Activated CD4-positive, alpha-beta T cell treated with anti-CD3 and anti-CD28 coated beads, Interleukin-2, amount 10 ng/mL, durations not matched to agents 7 days and 5 days (primary cell): ENCODE measurements at regions not wholly inside any gene's neighbourhood (a gene's known extent, or its start where the extent isn't known, plus 50 kb on each side); places are given as distances from the start of the nearest gene placed in this dataset.

Experiments
- CTCF ChIA-PET: fragments of 350-600 bp; sonication (Branson Sonifier 250); formaldehyde crosslinking; loops from one replicate; lab custom pipeline; 2021; ENCODE audit warnings: antibody characterized with exemption; lab: Charles Lee
- POLR2A ChIA-PET: fragments of 350-600 bp; sonication (Branson Sonifier 250); formaldehyde crosslinking; loops from one replicate; lab custom pipeline; 2021; ENCODE audit warnings: antibody characterized with exemption; lab: Charles Lee
- DNase-seq: peaks from one replicate; pipeline ENCODE4 v3.0.0-alpha.2; 2020
- H3K27ac Mint-ChIP-seq: one replicate; pipeline ENCODE4 v1.8.0; 2021; ENCODE audit warnings: mild to moderate bottlenecking, moderate library complexity, mixed read lengths
- H3K27me3 Mint-ChIP-seq: one replicate; pipeline ENCODE4 v1.8.0; 2021; ENCODE audit warnings: mixed read lengths
- H3K36me3 Mint-ChIP-seq: one replicate; pipeline ENCODE4 v1.8.0; 2021; ENCODE audit warnings: low read depth, mixed read lengths
- H3K4me1 Mint-ChIP-seq: one replicate; pipeline ENCODE4 v1.8.0; 2021; ENCODE audit warnings: mixed read lengths
- H3K4me3 Mint-ChIP-seq: one replicate; pipeline ENCODE4 v1.8.0; 2021; ENCODE audit warnings: mild to moderate bottlenecking, moderate library complexity, mixed read lengths
- H3K9me3 Mint-ChIP-seq: one replicate; pipeline ENCODE4 v1.8.0; 2021; ENCODE audit warnings: mixed read lengths

- DNase-seq, result no peak
- CTCF ChIA-PET, result interaction anchor here (1.2 kb wide), 1 partner anchor 56 kb away, joined by 3 read pairs; no protein-coding TSS in a partner anchor
- H3K4me3 Mint-ChIP-seq, result no peak overlapping the region
- no peaks in the 10 kb centered on the region for H3K9me3 Mint-ChIP-seq
- H3K27ac Mint-ChIP-seq, result no peak overlapping the region
- no peaks in the 10 kb centered on the region for H3K36me3 Mint-ChIP-seq
- no peaks in the 10 kb centered on the region for H3K4me1 Mint-ChIP-seq
- no peaks in the 10 kb centered on the region for H3K27me3 Mint-ChIP-seq
- POLR2A ChIA-PET, result no interaction called here
Measured at GRCh38 chr12:68102731-68103130, 56.8 kb downstream of the IFNG start.

GRCh38 chr12:68102163-68102562 is 57.4 kb downstream of the IFNG start:
- H3K9me3 Mint-ChIP-seq, result no peaks in the 10 kb centered on the region
- ChIA-PET POLR2A (no interaction called here), CTCF (interaction anchor here (1.2 to 1.4 kb wide), 2 partner anchors 12 to 56 kb away, joined by 3 to 5 read pairs; no protein-coding TSS in a partner anchor)
- no peaks in the 10 kb centered on the region for H3K27me3 Mint-ChIP-seq
- H3K36me3 Mint-ChIP-seq, result no peaks in the 10 kb centered on the region
- no peak overlapping the region for H3K4me3 Mint-ChIP-seq
- H3K4me1 Mint-ChIP-seq, result no peaks in the 10 kb centered on the region
- no peak overlapping the region for H3K27ac Mint-ChIP-seq
- no peak for DNase-seq

GRCh38 chr12:68100241-68100640 is 59.3 kb downstream of the IFNG start:
- ChIA-PET POLR2A (no interaction called here), CTCF (no interaction called here)
- Mint-ChIP-seq H3K36me3 (no peaks in the 10 kb centered on the region), H3K9me3 (no peaks in the 10 kb centered on the region), H3K4me1 (no peaks in the 10 kb centered on the region), H3K27me3 (no peaks in the 10 kb centered on the region), H3K27ac (no peak overlapping the region), H3K4me3 (no peak overlapping the region)
- no peak for DNase-seq

GRCh38 chr12:68098939-68099338 is 60.6 kb downstream of the IFNG start:
- no peak for DNase-seq
- H3K36me3 Mint-ChIP-seq, result no peaks in the 10 kb centered on the region
- H3K4me1 Mint-ChIP-seq, result no peaks in the 10 kb centered on the region
- H3K27me3 Mint-ChIP-seq, result no peaks in the 10 kb centered on the region
- H3K27ac Mint-ChIP-seq, result no peak overlapping the region
- no peak overlapping the region for H3K4me3 Mint-ChIP-seq
- no peaks in the 10 kb centered on the region for H3K9me3 Mint-ChIP-seq
- POLR2A ChIA-PET, result no interaction called here
- CTCF ChIA-PET, result no interaction called here

GRCh38 chr12:68097386-68097785 is 62.2 kb downstream of the IFNG start:
- no peak for DNase-seq
- ChIA-PET CTCF (interaction anchor here (1.4 kb wide), 1 partner anchor 9 kb away, joined by 3 read pairs; no protein-coding TSS in a partner anchor), POLR2A (no interaction called here)
- no peaks in the 10 kb centered on the region for H3K9me3 Mint-ChIP-seq
- no peak overlapping the region for H3K27ac Mint-ChIP-seq
- no peaks in the 10 kb centered on the region for H3K4me1 Mint-ChIP-seq
- no peaks in the 10 kb centered on the region for H3K27me3 Mint-ChIP-seq
- no peaks in the 10 kb centered on the region for H3K36me3 Mint-ChIP-seq
- H3K4me3 Mint-ChIP-seq, result no peak overlapping the region

- H3K4me1 Mint-ChIP-seq, result no peaks in the 10 kb centered on the region
- no peak for DNase-seq
- POLR2A ChIA-PET, result no interaction called here
- H3K27me3 Mint-ChIP-seq, result peaks cover 2% of the 10 kb centered on the region
- peaks cover 2% of the 10 kb centered on the region for H3K36me3 Mint-ChIP-seq
- peaks cover 6% of the 10 kb centered on the region for H3K9me3 Mint-ChIP-seq
- H3K4me3 Mint-ChIP-seq, result no peak overlapping the region
- H3K27ac Mint-ChIP-seq, result no peak overlapping the region
- CTCF ChIA-PET, result interaction anchor here (0.7 to 1.6 kb wide), 5 partner anchors 20 to 955 kb away, joined by 3 to 5 read pairs (median 4); no protein-coding TSS in a partner anchor
Measured at GRCh38 chr12:68094645-68095395, 64.7 kb downstream of the IFNG start.

GRCh38 chr12:68094195-68094594 is 65.3 kb downstream of the IFNG start:
- Mint-ChIP-seq H3K4me1 (no peaks in the 10 kb centered on the region), H3K36me3 (peaks cover 2% of the 10 kb centered on the region), H3K4me3 (no peak overlapping the region), H3K9me3 (peaks cover 12% of the 10 kb centered on the region), H3K27ac (no peak overlapping the region), H3K27me3 (peaks cover 4% of the 10 kb centered on the region)
- ChIA-PET CTCF (interaction anchor here (1.1 to 1.3 kb wide), 2 partner anchors 64 to 87 kb away, joined by 4 read pairs; no protein-coding TSS in a partner anchor), POLR2A (no interaction called here)
- DNase-seq, result no peak

- Mint-ChIP-seq H3K4me1 (no peaks in the 10 kb centered on the region), H3K4me3 (no peak overlapping the region), H3K9me3 (peaks cover 15% of the 10 kb centered on the region), H3K36me3 (peaks cover 2% of the 10 kb centered on the region), H3K27ac (no peak overlapping the region), H3K27me3 (peaks cover 4% of the 10 kb centered on the region)
- ChIA-PET POLR2A (no interaction called here), CTCF (interaction anchor here (0.6 to 1.0 kb wide), 2 partner anchors 11 to 838 kb away, joined by 3 to 5 read pairs; no protein-coding TSS in a partner anchor)
- DNase-seq, result no peak
Measured at GRCh38 chr12:68092976-68093375, 66.6 kb downstream of the IFNG start.

- POLR2A ChIA-PET, result no interaction called here
Measured at GRCh38 chr12:68089101-68089500, 70.4 kb downstream of the IFNG start.

GRCh38 chr12:68086019-68086603 is 73.4 kb downstream of the IFNG start:
- Mint-ChIP-seq H3K36me3 (peaks cover 4% of the 10 kb centered on the region), H3K4me1 (no peaks in the 10 kb centered on the region), H3K27ac (no peak overlapping the region), H3K9me3 (peaks cover 37% of the 10 kb centered on the region), H3K4me3 (no peak overlapping the region), H3K27me3 (peaks cover 4% of the 10 kb centered on the region)
- no peak for DNase-seq
- ChIA-PET CTCF (no interaction called here), POLR2A (no interaction called here)

More at GRCh38 chr12:68089101-68089500, 70.4 kb downstream of the IFNG start:
- Mint-ChIP-seq H3K9me3 (peaks cover 28% of the 10 kb centered on the region), H3K27ac (no peak overlapping the region), H3K4me1 (no peaks in the 10 kb centered on the region), H3K27me3 (peaks cover 4% of the 10 kb centered on the region), H3K4me3 (no peak overlapping the region), H3K36me3 (peaks cover 4% of the 10 kb centered on the region)
- CTCF ChIA-PET, result interaction anchor here (0.7 kb wide), 1 partner anchor 8 kb away, joined by 3 read pairs; no protein-coding TSS in a partner anchor
- DNase-seq, result no peak

- CTCF ChIA-PET, result interaction anchor here (0.9 to 1.5 kb wide), 3 partner anchors 12 to 38 kb away, joined by 3 to 5 read pairs (median 3); no protein-coding TSS in a partner anchor
- Mint-ChIP-seq H3K27me3 (no peaks in the 10 kb centered on the region), H3K4me1 (peaks cover 17% of the 10 kb centered on the region), H3K27ac (no peak overlapping the region), H3K36me3 (peaks cover 4% of the 10 kb centered on the region), H3K9me3 (peaks cover 26% of the 10 kb centered on the region), H3K4me3 (no peak overlapping the region)
- DNase-seq, result no peak
- POLR2A ChIA-PET, result no interaction called here
Measured at GRCh38 chr12:68081561-68081960, 78.0 kb downstream of the IFNG start.

- H3K4me3 Mint-ChIP-seq, result no peak overlapping the region
- H3K27ac Mint-ChIP-seq, result peak overlapping the region; percentile 67
- POLR2A ChIA-PET, result no interaction called here
Measured at GRCh38 chr12:68080577-68080976, 79.0 kb downstream of the IFNG start.

GRCh38 chr12:68078737-68079136 is 80.8 kb downstream of the IFNG start:
- H3K36me3 Mint-ChIP-seq, result peaks cover 1% of the 10 kb centered on the region
- ChIA-PET CTCF (interaction anchor here (0.5 to 1.7 kb wide), 4 partner anchors 10 to 695 kb away, joined by 3 to 6 read pairs (median 3); no protein-coding TSS in a partner anchor), POLR2A (no interaction called here)
- H3K27ac Mint-ChIP-seq, result peak overlapping the region; percentile 6
- H3K9me3 Mint-ChIP-seq, result peaks cover 13% of the 10 kb centered on the region
- H3K4me1 Mint-ChIP-seq, result peaks cover 17% of the 10 kb centered on the region
- no peaks in the 10 kb centered on the region for H3K27me3 Mint-ChIP-seq
- H3K4me3 Mint-ChIP-seq, result no peak overlapping the region
- DNase-seq, result no peak

More at GRCh38 chr12:68080577-68080976, 79.0 kb downstream of the IFNG start:
- CTCF ChIA-PET, result interaction anchor here (0.6 to 1.5 kb wide), 4 partner anchors 11 to 1451 kb away, joined by 3 to 5 read pairs (median 4); no protein-coding TSS in a partner anchor
- H3K36me3 Mint-ChIP-seq, result peaks cover 4% of the 10 kb centered on the region
- no peaks in the 10 kb centered on the region for H3K27me3 Mint-ChIP-seq
- H3K9me3 Mint-ChIP-seq, result peaks cover 26% of the 10 kb centered on the region
- DNase-seq, result peak; percentile 45
- peaks cover 17% of the 10 kb centered on the region for H3K4me1 Mint-ChIP-seq
